HG03439 (cell line): ENCODE measurements at regions not wholly inside any gene's neighbourhood (a gene's known extent, or its start where the extent isn't known, plus 50 kb on each side); places are given as distances from the start of the nearest gene placed in this dataset.

ENCODE experiments used
- ATAC-seq: cut with Tn5 transposase; IDR thresholded peaks from one replicate; pipeline ENCODE4 v1.9.1; 2021; ENCODE audit warnings: mild to moderate bottlenecking, moderate library complexity; ENCODE audit not compliant: unreplicated experiment

GRCh38 chr4:18844726-18845125, 823.2 kb upstream of the LCORL start:
- no peak for ATAC-seq

GRCh38 chr4:18842431-18842830, 820.9 kb upstream of the LCORL start:
- ATAC-seq = no peak

- ATAC-seq = no peak
Measured at GRCh38 chr4:18840481-18840880, 818.9 kb upstream of the LCORL start.

- ATAC-seq = no peak
Measured at GRCh38 chr4:18816228-18816895, 794.8 kb upstream of the LCORL start.

GRCh38 chr4:18815779-18816173, 794.2 kb upstream of the LCORL start:
- ATAC-seq = no peak

- ATAC-seq = no peak
Measured at GRCh38 chr4:18815081-18815778, 793.7 kb upstream of the LCORL start.

- no peak for ATAC-seq
Measured at GRCh38 chr4:18813771-18814170, 792.2 kb upstream of the LCORL start.

GRCh38 chr4:18813055-18813454, 791.5 kb upstream of the LCORL start:
- no peak for ATAC-seq

GRCh38 chr4:18803781-18804180, 782.2 kb upstream of the LCORL start:
- ATAC-seq = no peak

GRCh38 chr4:18798123-18798522, 776.6 kb upstream of the LCORL start:
- no peak for ATAC-seq

- ATAC-seq = no peak
Measured at GRCh38 chr4:18795794-18796193, 774.2 kb upstream of the LCORL start.

- ATAC-seq = no peak
Measured at GRCh38 chr4:18777190-18777930, 755.8 kb upstream of the LCORL start.

GRCh38 chr4:18767921-18768320, 746.4 kb upstream of the LCORL start:
- ATAC-seq = no peak

GRCh38 chr4:18756671-18757070, 735.1 kb upstream of the LCORL start:
- no peak for ATAC-seq

GRCh38 chr4:18754180-18754579, 732.6 kb upstream of the LCORL start:
- ATAC-seq = no peak

- ATAC-seq = no peak
Measured at GRCh38 chr4:18751083-18751482, 729.5 kb upstream of the LCORL start.

- no peak for ATAC-seq
Measured at GRCh38 chr4:18749391-18749790, 727.8 kb upstream of the LCORL start.

GRCh38 chr4:18736551-18736950, 715.0 kb upstream of the LCORL start:
- no peak for ATAC-seq

- ATAC-seq = no peak
Measured at GRCh38 chr4:18735740-18736268, 714.2 kb upstream of the LCORL start.

- no peak for ATAC-seq
Measured at GRCh38 chr4:18734405-18734804, 712.9 kb upstream of the LCORL start.

GRCh38 chr4:18733961-18734360, 712.4 kb upstream of the LCORL start:
- no peak for ATAC-seq

- no peak for ATAC-seq
Measured at GRCh38 chr4:18722748-18723191, 701.2 kb upstream of the LCORL start.
